ENCODE measurements at regions not wholly inside any gene's neighbourhood (a gene's known extent, or its start where the extent isn't known, plus 50 kb on each side); places are given as distances from the start of the nearest gene placed in this dataset.

- intact Hi-C loops (cut with DNase I; ENCODE audit: low total_unique reads) = no loop called here
These were observed 104.9 kb upstream of the CDH10 start for GRCh38 chr5:24749701-24750100.

DNA sequence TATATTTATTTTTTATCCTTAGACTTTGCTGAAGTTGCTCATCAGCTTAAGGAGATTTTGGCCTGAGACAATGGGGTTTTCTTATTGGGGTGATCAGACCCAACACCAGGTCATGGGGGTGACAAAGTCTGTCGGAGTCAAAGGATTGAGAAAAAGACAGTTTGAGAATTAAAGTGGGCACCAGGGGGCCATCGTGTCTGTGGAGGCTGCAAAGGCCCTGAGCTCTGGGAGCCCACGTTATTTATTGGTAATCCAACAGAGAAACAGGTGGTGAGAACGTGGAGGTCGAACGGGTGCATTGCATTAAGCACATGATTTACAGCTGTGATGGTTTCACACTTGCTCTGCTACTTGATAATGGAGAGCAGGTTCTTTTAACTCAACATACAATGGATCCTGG lies 102.5 kb upstream of the CDH10 start:
- no peaks in the 10 kb centered on the region for H3K27me3 ChIP-seq
- DNase-seq = no peak
- WGBS, 5 donors = 61 to 78% (median 74%) methylated on average over 6 of the region's 6 CpGs

More at GRCh38 chr5:24749701-24750100, 104.9 kb upstream of the CDH10 start:
- H3K27me3 ChIP-seq = no peaks in the 10 kb centered on the region
- no peaks in the 10 kb centered on the region for H3K9me3 ChIP-seq
- TF ChIP-seq CTCF (IDR thresholded peaks at IDR 0.05) (no peak), EP300 (IDR thresholded peaks at IDR 0.05) (no peak), POLR2AphosphoS5 (IDR thresholded peaks at IDR 0.05) (no peak), POLR2A (IDR thresholded peaks at IDR 0.05) (no peak)
- WGBS, 5 donors = 71 to 86% (median 78%) methylated on average over 3 of the region's 3 CpGs
- H3K27ac ChIP-seq = no peak overlapping the region
- H3K4me3 ChIP-seq = no peak overlapping the region
- no peaks in the 10 kb centered on the region for H3K4me1 ChIP-seq
- no peak for DNase-seq
- no peaks in the 10 kb centered on the region for H3K36me3 ChIP-seq

DNA sequence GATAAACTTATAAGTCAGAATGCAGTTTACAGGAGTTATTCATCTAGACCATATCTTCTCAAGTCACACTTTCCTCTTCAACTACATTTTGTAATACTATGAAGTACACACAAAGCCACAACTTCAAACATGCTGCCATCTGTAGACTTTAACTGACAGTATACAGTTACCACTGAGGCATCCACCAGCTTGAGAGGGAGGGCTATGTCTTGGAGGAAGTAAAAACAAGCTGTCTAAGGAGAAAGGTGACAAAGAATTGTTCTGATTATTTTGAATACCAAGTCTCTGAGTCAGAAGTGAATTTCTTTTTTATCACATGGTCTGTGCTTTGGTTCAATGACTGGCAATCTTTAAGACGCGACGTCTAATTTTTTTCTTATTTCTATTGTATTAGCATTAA lies 97.6 kb upstream of the CDH10 start:
- intact Hi-C loops (cut with DNase I; ENCODE audit: low total_unique reads) = no loop called here
- H3K4me3 ChIP-seq = no peak overlapping the region
- TF ChIP-seq POLR2A (IDR thresholded peaks at IDR 0.05) (no peak), POLR2AphosphoS5 (IDR thresholded peaks at IDR 0.05) (no peak), CTCF (IDR thresholded peaks at IDR 0.05) (no peak), EP300 (IDR thresholded peaks at IDR 0.05) (no peak)
- no peak for DNase-seq
- peaks cover 0 to 5% (median 2%) of the 10 kb centered on the region in 4 donors for H3K9me3 ChIP-seq
- 70 to 89% (median 86%) methylated on average over 3 of the region's 3 CpGs for WGBS, 5 donors
- no peaks in the 10 kb centered on the region for H3K4me1 ChIP-seq
- no peaks in the 10 kb centered on the region for H3K36me3 ChIP-seq
- no peaks in the 10 kb centered on the region for H3K27me3 ChIP-seq
- no peak overlapping the region for H3K27ac ChIP-seq

More for the DNA sequence above, 102.5 kb upstream of the CDH10 start:
- intact Hi-C loops (cut with DNase I; ENCODE audit: low total_unique reads) = no loop called here
- H3K4me3 ChIP-seq = no peak overlapping the region
- H3K36me3 ChIP-seq = no peaks in the 10 kb centered on the region
- H3K27ac ChIP-seq = no peak overlapping the region
- peaks cover 0 to 2% (median 0%) of the 10 kb centered on the region in 4 donors for H3K9me3 ChIP-seq
- no peak for TF ChIP-seq CTCF (IDR thresholded peaks at IDR 0.05)
- TF ChIP-seq POLR2A (IDR thresholded peaks at IDR 0.05) = no peak
- no peak for TF ChIP-seq EP300 (IDR thresholded peaks at IDR 0.05)
- no peak for TF ChIP-seq POLR2AphosphoS5 (IDR thresholded peaks at IDR 0.05)
- H3K4me1 ChIP-seq = no peaks in the 10 kb centered on the region

GRCh38 chr5:24737163-24737562 lies 92.4 kb upstream of the CDH10 start:
- Histone ChIP-seq H3K9me3 (peaks cover 0 to 10% (median 2%) of the 10 kb centered on the region in 4 donors), H3K27ac (no peak overlapping the region), H3K27me3 (no peaks in the 10 kb centered on the region), H3K36me3 (no peaks in the 10 kb centered on the region), H3K4me3 (no peak overlapping the region), H3K4me1 (no peaks in the 10 kb centered on the region)
- intact Hi-C loops (cut with DNase I; ENCODE audit: low total_unique reads) = no loop called here
- DNase-seq = no peak
- TF ChIP-seq POLR2A (IDR thresholded peaks at IDR 0.05) = no peak
- no peak for TF ChIP-seq EP300 (IDR thresholded peaks at IDR 0.05)
- no peak for TF ChIP-seq CTCF (IDR thresholded peaks at IDR 0.05)
- TF ChIP-seq POLR2AphosphoS5 (IDR thresholded peaks at IDR 0.05) = no peak
